ENCODE measurements at regions not wholly inside any gene's neighbourhood (a gene's known extent, or its start where the extent isn't known, plus 50 kb on each side); places are given as distances from the start of the nearest gene placed in this dataset.

DNA sequence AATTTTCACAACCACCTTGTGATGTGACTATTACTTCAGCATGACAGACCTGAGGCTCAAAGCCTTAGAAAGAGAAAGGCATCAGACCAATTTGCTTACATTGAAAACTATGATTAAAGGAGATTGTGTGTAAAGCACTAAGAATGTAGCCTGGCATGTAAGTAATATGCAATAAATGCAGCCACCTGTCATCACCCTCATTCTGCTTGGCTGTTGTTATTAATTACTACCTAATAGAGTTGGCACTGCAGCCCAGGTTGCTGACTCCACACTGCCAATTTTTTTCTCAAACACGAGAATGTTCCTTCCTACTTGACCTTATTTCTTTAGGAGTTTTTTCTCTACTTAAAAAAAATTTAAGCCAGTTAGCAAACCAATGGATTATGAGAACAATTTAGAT, 61.2 kb upstream of the NPVF start:
- TF ChIP-seq ZFX (IDR thresholded peaks at IDR 0.05) (no peak), POLR2A (IDR thresholded peaks at IDR 0.05; ENCODE audit: borderline replicate concordance, extremely low read depth, insufficient read depth, insufficient read length) (no peak), FOSL1 (IDR thresholded peaks at IDR 0.05; ENCODE audit: low read depth) (no peak), RAD21 (IDR thresholded peaks at IDR 0.05; ENCODE audit: low read depth) (no peak), TCF7L2 (IDR thresholded peaks at IDR 0.05; ENCODE audit: borderline replicate concordance, extremely low read depth, insufficient read depth, insufficient read length) (no peak), SP1 (IDR thresholded peaks at IDR 0.05; ENCODE audit: low read depth) (no peak), YY1 (IDR thresholded peaks at IDR 0.05; ENCODE audit: extremely low read depth, insufficient replicate concordance, low read depth, low read length) (no peak)
- TF ChIP-seq, protein P1, sequence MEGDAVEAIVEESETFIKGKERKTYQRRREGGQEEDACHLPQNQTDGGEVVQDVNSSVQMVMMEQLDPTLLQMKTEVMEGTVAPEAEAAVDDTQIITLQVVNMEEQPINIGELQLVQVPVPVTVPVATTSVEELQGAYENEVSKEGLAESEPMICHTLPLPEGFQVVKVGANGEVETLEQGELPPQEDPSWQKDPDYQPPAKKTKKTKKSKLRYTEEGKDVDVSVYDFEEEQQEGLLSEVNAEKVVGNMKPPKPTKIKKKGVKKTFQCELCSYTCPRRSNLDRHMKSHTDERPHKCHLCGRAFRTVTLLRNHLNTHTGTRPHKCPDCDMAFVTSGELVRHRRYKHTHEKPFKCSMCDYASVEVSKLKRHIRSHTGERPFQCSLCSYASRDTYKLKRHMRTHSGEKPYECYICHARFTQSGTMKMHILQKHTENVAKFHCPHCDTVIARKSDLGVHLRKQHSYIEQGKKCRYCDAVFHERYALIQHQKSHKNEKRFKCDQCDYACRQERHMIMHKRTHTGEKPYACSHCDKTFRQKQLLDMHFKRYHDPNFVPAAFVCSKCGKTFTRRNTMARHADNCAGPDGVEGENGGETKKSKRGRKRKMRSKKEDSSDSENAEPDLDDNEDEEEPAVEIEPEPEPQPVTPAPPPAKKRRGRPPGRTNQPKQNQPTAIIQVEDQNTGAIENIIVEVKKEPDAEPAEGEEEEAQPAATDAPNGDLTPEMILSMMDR (IDR thresholded peaks at IDR 0.05 in 2 of 3, conservative IDR thresholded peaks at IDR 0.05 in 1 of 3; ENCODE audit: borderline replicate concordance in 1 of 3, insufficient read depth in 1 of 3, low read depth in 2 of 3, low read length in 2 of 3) = no peak
- TF ChIP-seq, protein P2, sequence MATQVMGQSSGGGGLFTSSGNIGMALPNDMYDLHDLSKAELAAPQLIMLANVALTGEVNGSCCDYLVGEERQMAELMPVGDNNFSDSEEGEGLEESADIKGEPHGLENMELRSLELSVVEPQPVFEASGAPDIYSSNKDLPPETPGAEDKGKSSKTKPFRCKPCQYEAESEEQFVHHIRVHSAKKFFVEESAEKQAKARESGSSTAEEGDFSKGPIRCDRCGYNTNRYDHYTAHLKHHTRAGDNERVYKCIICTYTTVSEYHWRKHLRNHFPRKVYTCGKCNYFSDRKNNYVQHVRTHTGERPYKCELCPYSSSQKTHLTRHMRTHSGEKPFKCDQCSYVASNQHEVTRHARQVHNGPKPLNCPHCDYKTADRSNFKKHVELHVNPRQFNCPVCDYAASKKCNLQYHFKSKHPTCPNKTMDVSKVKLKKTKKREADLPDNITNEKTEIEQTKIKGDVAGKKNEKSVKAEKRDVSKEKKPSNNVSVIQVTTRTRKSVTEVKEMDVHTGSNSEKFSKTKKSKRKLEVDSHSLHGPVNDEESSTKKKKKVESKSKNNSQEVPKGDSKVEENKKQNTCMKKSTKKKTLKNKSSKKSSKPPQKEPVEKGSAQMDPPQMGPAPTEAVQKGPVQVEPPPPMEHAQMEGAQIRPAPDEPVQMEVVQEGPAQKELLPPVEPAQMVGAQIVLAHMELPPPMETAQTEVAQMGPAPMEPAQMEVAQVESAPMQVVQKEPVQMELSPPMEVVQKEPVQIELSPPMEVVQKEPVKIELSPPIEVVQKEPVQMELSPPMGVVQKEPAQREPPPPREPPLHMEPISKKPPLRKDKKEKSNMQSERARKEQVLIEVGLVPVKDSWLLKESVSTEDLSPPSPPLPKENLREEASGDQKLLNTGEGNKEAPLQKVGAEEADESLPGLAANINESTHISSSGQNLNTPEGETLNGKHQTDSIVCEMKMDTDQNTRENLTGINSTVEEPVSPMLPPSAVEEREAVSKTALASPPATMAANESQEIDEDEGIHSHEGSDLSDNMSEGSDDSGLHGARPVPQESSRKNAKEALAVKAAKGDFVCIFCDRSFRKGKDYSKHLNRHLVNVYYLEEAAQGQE (IDR thresholded peaks at IDR 0.05; ENCODE audit: low read depth) = no peak

Measured in HCT116 (cell line).